A172 (cell line): ENCODE measurements at regions not wholly inside any gene's neighbourhood (a gene's known extent, or its start where the extent isn't known, plus 50 kb on each side); places are given as distances from the start of the nearest gene placed in this dataset.

Source experiments
- DNase-seq: peaks from one replicate; pipeline ENCODE4 v3.0.0-alpha.2; 2015; ENCODE audit warnings: low spot score

- DNase-seq: no peak
Measured at GRCh38 chr12:3962631-3963483, 89.7 kb upstream of the PARP11 start.

GRCh38 chr12:3961591-3961990 is 88.4 kb upstream of the PARP11 start:
- no peak for DNase-seq

GRCh38 chr12:3959799-3960560 is 86.8 kb upstream of the PARP11 start:
- no peak for DNase-seq

GRCh38 chr12:3958534-3958933 is 85.3 kb upstream of the PARP11 start:
- DNase-seq: no peak

- no peak for DNase-seq
Measured at GRCh38 chr12:3951380-3952135, 78.4 kb upstream of the PARP11 start.

GRCh38 chr12:3950714-3951320 is 77.6 kb upstream of the PARP11 start:
- DNase-seq: no peak

GRCh38 chr12:3947781-3948180 is 74.6 kb upstream of the PARP11 start:
- no peak for DNase-seq

GRCh38 chr12:3945671-3946070 is 72.5 kb upstream of the PARP11 start:
- no peak for DNase-seq

- DNase-seq: no peak
Measured at GRCh38 chr12:3944620-3945019, 71.4 kb upstream of the PARP11 start.

- no peak for DNase-seq
Measured at GRCh38 chr12:3938042-3938544, 64.9 kb upstream of the PARP11 start.

- DNase-seq: no peak
Measured at GRCh38 chr12:3935078-3935477, 61.9 kb upstream of the PARP11 start.

GRCh38 chr12:3933819-3934192 is 60.6 kb upstream of the PARP11 start:
- DNase-seq: no peak

- no peak for DNase-seq
Measured at GRCh38 chr12:3933074-3933818, 60.0 kb upstream of the PARP11 start.

- no peak for DNase-seq
Measured at GRCh38 chr12:3931776-3932175, 58.6 kb upstream of the PARP11 start.

- no peak for DNase-seq
Measured at GRCh38 chr12:3931206-3931605, 58.0 kb upstream of the PARP11 start.

GRCh38 chr12:3929875-3930615 is 56.8 kb upstream of the PARP11 start:
- DNase-seq: no peak

- DNase-seq: no peak
Measured at GRCh38 chr12:3928538-3929184, 55.5 kb upstream of the PARP11 start.

GRCh38 chr12:3925621-3926020 is 52.4 kb upstream of the PARP11 start:
- DNase-seq: no peak

- no peak for DNase-seq
Measured at GRCh38 chr12:3924761-3925160, 51.6 kb upstream of the PARP11 start.

GRCh38 chr12:3923021-3923420 is 49.8 kb upstream of the PARP11 start:
- no peak for DNase-seq
